Colonic mucosa (tissue), 4 donors: ENCODE measurements at regions not wholly inside any gene's neighbourhood (a gene's known extent, or its start where the extent isn't known, plus 50 kb on each side); places are given as distances from the start of the nearest gene placed in this dataset.

ENCODE experiments used
- DNase-seq: peaks from one replicate; pipeline ENCODE4 v3.0.0-alpha.2; 2020
- H3K27ac ChIP-seq: fragments of 200-600 bp; one replicate; pipeline ENCODE4 v1.8.0; 2021
- H3K27me3 ChIP-seq: fragments of 200-600 bp; one replicate; pipeline ENCODE4 v1.8.0; 2021
- H3K36me3 ChIP-seq: fragments of 200-600 bp; one replicate; pipeline ENCODE4 v1.8.0; 2021
- H3K4me1 ChIP-seq: fragments of 200-600 bp; one replicate; pipeline ENCODE4 v1.8.0; 2021; ENCODE audit warnings: mild to moderate bottlenecking
- H3K4me3 ChIP-seq: fragments of 200-600 bp; one replicate; pipeline ENCODE4 v1.8.0; 2021
- H3K9ac ChIP-seq, 2 donors: one replicate each; pipeline ENCODE4 v1.7.0; 2013; ENCODE audit warnings: control low read depth in 2 of 2, low read depth in 2 of 2, low read length in 2 of 2
- H3K9me3 ChIP-seq: fragments of 200-600 bp; one replicate; pipeline ENCODE4 v1.8.0; 2021
- intact Hi-C: fragments of 100-400 bp; cut with DNase I; formaldehyde crosslinking; loops from one replicate; pipeline ENCODE4 v1.14.1; 2022
- TF ChIP-seq, protein P1 (sequence below): fragments of 200-600 bp; IDR thresholded peaks from one replicate; pipeline ENCODE4 v1.8.0; 2022; ENCODE audit warnings: antibody characterized with exemption, mild to moderate bottlenecking
- donor health status: healthy.
- donor health status: DM: no; HTN: no; CAD: no.
- donor health status: DM: no; HTN: no; CAD: no.

DNA sequence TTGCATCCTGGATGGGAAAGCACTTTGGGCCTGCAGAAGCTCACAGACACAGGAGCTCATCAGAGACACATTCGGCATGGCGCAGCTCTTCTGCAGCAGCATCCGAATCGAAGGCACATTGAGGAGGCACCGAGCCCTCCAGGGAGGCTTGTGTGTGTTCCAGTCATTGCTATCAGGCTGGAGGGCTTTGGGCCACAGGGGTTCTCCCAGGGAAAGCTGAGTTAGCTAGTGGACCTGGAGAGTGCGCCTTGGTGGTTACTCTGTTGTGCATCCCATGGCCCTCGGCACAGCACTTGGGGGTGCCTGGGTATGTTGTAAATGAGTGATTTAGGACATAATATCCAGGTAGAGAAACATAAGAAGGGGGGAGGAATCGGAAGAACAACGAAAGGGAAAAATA, 388.7 kb upstream of the RNF32 start:
- no peak overlapping the region for H3K9ac ChIP-seq
- H3K36me3 ChIP-seq = no peaks in the 10 kb centered on the region
- TF ChIP-seq, protein P1, sequence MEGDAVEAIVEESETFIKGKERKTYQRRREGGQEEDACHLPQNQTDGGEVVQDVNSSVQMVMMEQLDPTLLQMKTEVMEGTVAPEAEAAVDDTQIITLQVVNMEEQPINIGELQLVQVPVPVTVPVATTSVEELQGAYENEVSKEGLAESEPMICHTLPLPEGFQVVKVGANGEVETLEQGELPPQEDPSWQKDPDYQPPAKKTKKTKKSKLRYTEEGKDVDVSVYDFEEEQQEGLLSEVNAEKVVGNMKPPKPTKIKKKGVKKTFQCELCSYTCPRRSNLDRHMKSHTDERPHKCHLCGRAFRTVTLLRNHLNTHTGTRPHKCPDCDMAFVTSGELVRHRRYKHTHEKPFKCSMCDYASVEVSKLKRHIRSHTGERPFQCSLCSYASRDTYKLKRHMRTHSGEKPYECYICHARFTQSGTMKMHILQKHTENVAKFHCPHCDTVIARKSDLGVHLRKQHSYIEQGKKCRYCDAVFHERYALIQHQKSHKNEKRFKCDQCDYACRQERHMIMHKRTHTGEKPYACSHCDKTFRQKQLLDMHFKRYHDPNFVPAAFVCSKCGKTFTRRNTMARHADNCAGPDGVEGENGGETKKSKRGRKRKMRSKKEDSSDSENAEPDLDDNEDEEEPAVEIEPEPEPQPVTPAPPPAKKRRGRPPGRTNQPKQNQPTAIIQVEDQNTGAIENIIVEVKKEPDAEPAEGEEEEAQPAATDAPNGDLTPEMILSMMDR = no peak
- no peak overlapping the region for H3K27ac ChIP-seq
- H3K4me1 ChIP-seq = no peaks in the 10 kb centered on the region
- intact Hi-C loops = no loop called here
- no peak for DNase-seq
- H3K4me3 ChIP-seq = no peak overlapping the region
- no peaks in the 10 kb centered on the region for H3K9me3 ChIP-seq
- H3K27me3 ChIP-seq = no peaks in the 10 kb centered on the region

DNA sequence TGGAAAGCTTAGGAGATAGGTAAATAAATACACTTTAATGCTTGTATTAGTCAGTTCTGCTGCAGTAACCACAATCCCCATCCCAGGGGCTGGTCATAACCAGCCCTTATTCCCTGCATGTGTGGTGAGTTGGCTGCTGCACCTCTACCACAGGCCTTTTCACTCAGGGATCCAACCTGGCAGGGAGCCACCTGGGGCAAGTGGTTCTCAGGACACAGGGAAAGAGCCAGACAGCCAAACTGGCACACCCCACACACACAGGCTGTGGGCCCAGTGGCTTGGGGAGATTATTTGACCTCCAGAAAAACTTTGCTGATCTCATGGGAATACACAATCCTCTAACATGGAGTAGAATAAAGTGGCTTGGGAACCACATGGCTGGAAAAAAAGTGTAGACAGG, 400.0 kb upstream of the RNF32 start:
- Histone ChIP-seq H3K9ac (no peak overlapping the region), H3K4me3 (no peak overlapping the region), H3K27ac (no peak overlapping the region), H3K36me3 (no peaks in the 10 kb centered on the region), H3K9me3 (no peaks in the 10 kb centered on the region), H3K27me3 (no peaks in the 10 kb centered on the region), H3K4me1 (no peaks in the 10 kb centered on the region)
- intact Hi-C loops = no loop called here
- no peak for DNase-seq
- TF ChIP-seq, protein P1 = no peak

DNA sequence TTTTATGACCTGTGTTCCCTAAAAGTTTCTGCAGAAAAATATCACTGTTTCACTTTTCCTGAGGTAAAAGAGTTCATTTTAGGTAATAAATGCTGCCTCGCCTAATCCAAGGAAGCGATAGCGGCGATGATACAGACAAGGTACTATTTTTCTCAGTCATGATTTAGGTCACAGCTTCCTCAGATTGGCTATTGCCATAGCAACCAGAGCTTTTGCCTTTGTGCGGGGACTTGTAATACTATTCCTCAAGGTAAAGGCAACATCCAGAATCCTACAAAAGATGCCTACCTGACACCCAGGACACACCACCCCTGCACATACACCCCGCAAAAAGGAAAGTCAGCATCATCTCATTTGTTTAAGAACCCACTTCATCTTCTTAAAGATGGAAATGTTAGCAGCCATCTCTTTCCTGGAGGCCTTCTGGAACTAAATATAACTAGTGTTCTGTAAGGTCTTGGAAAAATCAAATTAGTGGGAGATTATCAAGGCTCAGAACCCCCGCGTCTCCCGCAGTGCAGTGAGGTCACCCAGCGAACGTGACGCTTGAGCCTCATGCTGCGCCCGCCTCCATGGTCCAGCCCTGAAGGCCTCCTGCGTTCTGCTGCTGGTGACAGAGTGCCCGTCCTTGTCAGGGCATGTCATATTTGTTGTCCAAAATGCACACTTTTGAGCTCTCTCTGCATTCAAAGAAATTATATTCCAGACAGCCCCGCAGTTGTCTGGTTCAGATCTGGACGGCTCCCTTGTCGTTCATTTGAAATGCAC, 402.0 kb upstream of the RNF32 start:
- Histone ChIP-seq H3K9ac (no peak overlapping the region), H3K27ac (no peak overlapping the region), H3K4me3 (no peak overlapping the region), H3K36me3 (no peaks in the 10 kb centered on the region), H3K27me3 (no peaks in the 10 kb centered on the region), H3K9me3 (no peaks in the 10 kb centered on the region), H3K4me1 (no peaks in the 10 kb centered on the region)
- DNase-seq = no peak
- TF ChIP-seq, protein P1 = no peak
- intact Hi-C loops = no loop called here

DNA sequence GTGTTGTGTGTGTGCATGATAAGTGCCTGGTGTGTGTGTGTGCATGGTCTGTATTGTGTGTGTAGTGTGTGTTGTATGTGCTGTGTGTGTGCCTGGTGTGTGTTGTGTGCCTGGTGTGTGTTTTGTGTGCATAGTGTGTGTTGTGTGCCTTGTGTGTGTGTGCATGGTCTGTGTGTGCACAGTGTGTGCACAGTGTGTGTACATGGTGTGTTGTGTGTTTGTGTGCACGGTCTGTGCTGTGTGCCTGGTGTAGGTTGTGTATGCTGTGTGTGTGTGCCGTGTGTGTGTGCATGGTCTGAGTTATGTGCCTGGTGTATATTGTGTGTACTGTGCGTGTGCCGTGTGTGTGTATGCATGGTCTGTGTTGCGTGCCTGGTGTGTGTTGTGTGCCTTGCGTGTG, 403.0 kb upstream of the RNF32 start:
- TF ChIP-seq, protein P1 = no peak
- no peaks in the 10 kb centered on the region for H3K9me3 ChIP-seq
- H3K27ac ChIP-seq = no peak overlapping the region
- H3K36me3 ChIP-seq = no peaks in the 10 kb centered on the region
- H3K27me3 ChIP-seq = no peaks in the 10 kb centered on the region
- H3K9ac ChIP-seq = no peak overlapping the region
- no peak overlapping the region for H3K4me3 ChIP-seq
- H3K4me1 ChIP-seq = no peaks in the 10 kb centered on the region
- DNase-seq = no peak
- intact Hi-C loops = no loop called here

DNA sequence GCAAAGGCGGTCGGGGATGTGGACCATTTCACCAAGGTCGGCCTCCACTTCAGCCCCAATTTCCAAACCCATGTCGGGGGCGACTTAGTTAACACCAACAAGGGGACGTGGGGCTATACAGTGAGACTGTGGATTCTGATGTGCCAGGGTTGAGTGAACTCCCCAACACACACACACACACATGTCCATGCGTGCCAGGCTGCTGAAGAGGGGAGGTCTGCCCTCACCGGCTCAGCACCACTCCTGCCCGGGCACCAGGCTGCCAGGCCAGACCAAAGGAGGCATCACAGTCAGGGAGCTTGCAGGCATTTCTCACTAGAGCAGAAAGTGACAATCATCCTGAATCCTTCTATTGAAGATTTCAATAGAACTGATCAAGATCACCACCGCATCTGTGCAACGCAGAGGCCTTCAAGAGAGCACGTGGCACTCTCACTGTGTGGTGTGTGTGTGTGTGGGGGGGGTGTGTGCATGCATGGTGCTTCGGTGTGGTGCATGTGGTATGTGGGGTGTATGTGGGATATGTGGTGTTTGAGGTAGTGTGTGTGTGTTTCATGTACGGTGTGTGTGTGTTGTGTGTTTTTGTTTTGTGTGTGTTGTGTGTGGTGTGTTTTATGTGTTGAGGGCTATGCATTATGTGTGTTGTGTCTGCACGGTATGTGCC, 403.5 kb upstream of the RNF32 start:
- no peaks in the 10 kb centered on the region for H3K4me1 ChIP-seq
- intact Hi-C loops = no loop called here
- H3K27ac ChIP-seq = no peak overlapping the region
- H3K27me3 ChIP-seq = no peaks in the 10 kb centered on the region
- DNase-seq = no peak
- H3K36me3 ChIP-seq = no peaks in the 10 kb centered on the region
- H3K4me3 ChIP-seq = no peak overlapping the region
- TF ChIP-seq, protein P1 = no peak
- no peak overlapping the region for H3K9ac ChIP-seq
- H3K9me3 ChIP-seq = no peaks in the 10 kb centered on the region
